GM10248 (cell line): ENCODE measurements at regions not wholly inside any gene's neighbourhood (a gene's known extent, or its start where the extent isn't known, plus 50 kb on each side); places are given as distances from the start of the nearest gene placed in this dataset.

ENCODE experiments used
- CTCF ChIA-PET: fragments of 300-600 bp; sonication (Branson Sonifier 250); formaldehyde crosslinking; extraction: SDS; loops from one replicate; lab custom pipeline; 2021; ENCODE audit warnings: antibody characterized with exemption; lab: Yijun Ruan, JAX
- POLR2A ChIA-PET: fragments of 350-650 bp; sonication (Branson Sonifier 250); formaldehyde crosslinking; extraction: SDS; loops from one replicate; lab custom pipeline; 2020; ENCODE audit warnings: antibody characterized with exemption; lab: Yijun Ruan, JAX
- DNase-seq: peaks from one replicate; pipeline ENCODE4 v3.0.0; 2012; ENCODE audit errors: extremely low spot score
- TF ChIP-seq, protein P1 (sequence below): IDR thresholded peaks from 2 replicates; pipeline ENCODE4 v1.5.1; 2012; ENCODE audit warnings: mild to moderate bottlenecking, low read depth; ENCODE audit errors: extremely low read depth, missing control alignments, control extremely low read depth

DNA sequence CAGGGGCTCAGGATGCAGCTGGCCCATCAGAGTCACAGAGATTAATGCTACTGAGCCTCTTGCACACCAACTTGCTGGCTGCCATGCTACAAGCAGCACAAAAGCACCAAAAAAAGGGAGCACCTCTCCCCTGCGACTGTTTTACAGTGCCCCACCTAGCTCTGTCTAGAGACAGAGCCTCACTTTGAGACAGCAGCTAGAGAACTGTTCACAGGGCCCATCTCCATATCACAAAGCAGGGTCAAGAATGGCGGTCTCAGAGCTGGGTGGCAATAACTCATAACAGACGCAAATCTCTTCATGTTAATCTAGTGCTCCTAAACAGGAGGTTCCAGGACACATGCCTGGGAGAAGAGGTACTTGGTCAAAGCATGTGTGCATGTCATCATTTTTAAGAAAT lies 953.0 kb downstream of the DCDC2C start:
- TF ChIP-seq, protein P1, sequence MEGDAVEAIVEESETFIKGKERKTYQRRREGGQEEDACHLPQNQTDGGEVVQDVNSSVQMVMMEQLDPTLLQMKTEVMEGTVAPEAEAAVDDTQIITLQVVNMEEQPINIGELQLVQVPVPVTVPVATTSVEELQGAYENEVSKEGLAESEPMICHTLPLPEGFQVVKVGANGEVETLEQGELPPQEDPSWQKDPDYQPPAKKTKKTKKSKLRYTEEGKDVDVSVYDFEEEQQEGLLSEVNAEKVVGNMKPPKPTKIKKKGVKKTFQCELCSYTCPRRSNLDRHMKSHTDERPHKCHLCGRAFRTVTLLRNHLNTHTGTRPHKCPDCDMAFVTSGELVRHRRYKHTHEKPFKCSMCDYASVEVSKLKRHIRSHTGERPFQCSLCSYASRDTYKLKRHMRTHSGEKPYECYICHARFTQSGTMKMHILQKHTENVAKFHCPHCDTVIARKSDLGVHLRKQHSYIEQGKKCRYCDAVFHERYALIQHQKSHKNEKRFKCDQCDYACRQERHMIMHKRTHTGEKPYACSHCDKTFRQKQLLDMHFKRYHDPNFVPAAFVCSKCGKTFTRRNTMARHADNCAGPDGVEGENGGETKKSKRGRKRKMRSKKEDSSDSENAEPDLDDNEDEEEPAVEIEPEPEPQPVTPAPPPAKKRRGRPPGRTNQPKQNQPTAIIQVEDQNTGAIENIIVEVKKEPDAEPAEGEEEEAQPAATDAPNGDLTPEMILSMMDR, result no peak
- POLR2A ChIA-PET, result no interaction called here
- no peak for DNase-seq
- CTCF ChIA-PET, result no interaction called here

DNA sequence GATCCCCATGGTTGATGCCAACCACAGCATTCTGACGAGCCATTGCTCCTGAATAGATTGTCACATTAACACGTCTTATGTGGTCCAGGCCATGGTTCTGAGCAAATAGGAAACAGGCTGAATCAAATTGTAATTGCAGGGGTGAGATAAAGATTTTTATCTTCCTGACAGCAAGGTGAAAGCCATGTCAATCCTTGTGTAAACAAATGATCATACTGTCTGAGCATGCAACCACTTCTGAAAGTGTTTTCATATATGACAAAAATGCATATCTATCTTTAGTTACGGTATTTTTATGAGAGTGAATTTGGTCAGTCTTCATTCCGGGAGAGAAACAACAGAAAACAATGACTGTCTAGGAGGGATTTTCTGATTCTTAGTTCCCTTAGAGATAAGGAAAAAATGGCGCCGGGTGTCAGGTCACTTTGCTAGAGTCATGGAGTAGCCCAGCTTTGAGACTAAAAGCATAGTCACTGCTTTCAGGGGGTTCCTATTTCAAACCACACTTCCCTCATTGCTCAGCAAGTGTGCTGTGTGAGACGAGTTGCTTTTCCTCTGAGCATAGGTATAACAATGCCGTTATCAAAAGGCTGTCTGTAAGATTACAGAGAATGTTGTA lies 958.9 kb downstream of the DCDC2C start:
- TF ChIP-seq, protein P1, result no peak
- DNase-seq, result no peak
- ChIA-PET POLR2A (no interaction called here), CTCF (no interaction called here)

GRCh38 chr2:4668381-4668780 lies 965.0 kb downstream of the DCDC2C start:
- ChIA-PET CTCF (interaction anchor here (0.8 kb wide), 1 partner anchor 13 kb away, joined by 3 read pairs; no protein-coding TSS in a partner anchor), POLR2A (no interaction called here)
- TF ChIP-seq, protein P1, result no peak
- no peak for DNase-seq

DNA sequence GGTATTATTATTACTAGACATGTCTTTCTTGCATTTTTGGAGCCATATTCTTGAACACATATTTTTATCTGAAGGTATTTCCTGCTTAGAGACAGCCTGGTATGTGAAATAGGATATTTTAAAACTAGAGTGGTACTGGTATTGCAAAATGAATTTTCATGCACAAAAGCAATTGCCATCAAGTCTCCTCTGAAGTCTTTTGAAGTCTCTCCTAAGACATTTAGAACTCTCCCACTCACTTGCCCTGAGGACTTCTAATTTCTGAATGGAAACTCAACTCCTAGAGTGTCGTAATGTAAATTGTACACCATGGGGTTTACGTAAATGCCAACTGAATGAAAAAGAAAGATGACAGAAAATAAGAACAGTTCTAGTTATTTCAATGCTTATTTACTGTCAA lies 967.0 kb downstream of the DCDC2C start:
- CTCF ChIA-PET, result no interaction called here

DNA sequence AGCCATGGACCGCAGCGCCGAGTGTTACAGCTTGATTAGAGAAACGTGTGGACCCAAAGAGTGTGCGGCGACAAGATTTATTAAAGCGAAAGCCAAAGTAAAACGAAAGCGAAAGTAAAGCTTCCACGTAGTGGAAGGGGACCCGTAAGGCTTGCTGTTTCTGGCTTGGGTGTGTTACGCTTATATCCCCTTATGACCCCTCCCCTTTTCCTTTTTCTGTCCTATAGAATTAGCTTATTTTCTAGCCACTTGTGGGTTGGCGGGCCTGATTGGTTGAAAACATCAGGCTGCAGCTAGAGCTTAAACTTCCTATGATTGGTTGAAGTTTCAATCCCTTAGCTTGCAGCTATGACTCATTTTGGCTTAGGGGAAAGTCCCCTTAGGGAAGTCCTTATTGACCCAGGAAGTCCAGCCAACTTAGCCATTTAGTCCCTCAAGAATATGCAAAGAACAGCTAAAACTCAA lies 969.7 kb downstream of the DCDC2C start:
- TF ChIP-seq, protein P1, result no peak
- no peak for DNase-seq

More for the DNA sequence above, 967.0 kb downstream of the DCDC2C start:
- no peak for DNase-seq
- TF ChIP-seq, protein P1, result no peak
- POLR2A ChIA-PET, result no interaction called here

GRCh38 chr2:4674007-4674406 lies 970.6 kb downstream of the DCDC2C start:
- ChIA-PET POLR2A (no interaction called here), CTCF (no interaction called here)
- TF ChIP-seq, protein P1, result no peak
- no peak for DNase-seq

More for the DNA sequence above, 969.7 kb downstream of the DCDC2C start:
- CTCF ChIA-PET, result interaction anchor here (1.0 to 2.3 kb wide), 3 partner anchors 10 to 28 kb away, joined by 3 to 7 read pairs (median 4); no protein-coding TSS in a partner anchor
- POLR2A ChIA-PET, result no interaction called here
